GM19463 (cell line): ENCODE measurements at regions not wholly inside any gene's neighbourhood (a gene's known extent, or its start where the extent isn't known, plus 50 kb on each side); places are given as distances from the start of the nearest gene placed in this dataset.

Experiments
- ATAC-seq: cut with Tn5 transposase; IDR thresholded peaks from one replicate; pipeline ENCODE4 v1.9.1; 2021; ENCODE audit warnings: mild to moderate bottlenecking, moderate library complexity; ENCODE audit not compliant: unreplicated experiment

- ATAC-seq = no peak
Measured at GRCh38 chr16:6545329-6545728, 787.3 kb upstream of the RBFOX1 start.

GRCh38 chr16:6541267-6541666 is 791.4 kb upstream of the RBFOX1 start:
- no peak for ATAC-seq

- no peak for ATAC-seq
Measured at GRCh38 chr16:6536411-6536810, 796.2 kb upstream of the RBFOX1 start.

GRCh38 chr16:6531067-6531466 is 801.6 kb upstream of the RBFOX1 start:
- ATAC-seq = no peak

- ATAC-seq = no peak
Measured at GRCh38 chr16:6528217-6528616, 804.4 kb upstream of the RBFOX1 start.

- ATAC-seq = no peak
Measured at GRCh38 chr16:6527646-6528045, 805.0 kb upstream of the RBFOX1 start.

- ATAC-seq = no peak
Measured at GRCh38 chr16:6524501-6524900, 808.1 kb upstream of the RBFOX1 start.

- ATAC-seq = no peak
Measured at GRCh38 chr16:6517020-6517720, 815.5 kb upstream of the RBFOX1 start.

GRCh38 chr16:6512512-6512911 is 820.1 kb upstream of the RBFOX1 start:
- no peak for ATAC-seq

- no peak for ATAC-seq
Measured at GRCh38 chr16:6510261-6510660, 822.4 kb upstream of the RBFOX1 start.

GRCh38 chr16:6499413-6499812 is 833.2 kb upstream of the RBFOX1 start:
- ATAC-seq = no peak

GRCh38 chr16:6498858-6499257 is 833.8 kb upstream of the RBFOX1 start:
- ATAC-seq = no peak

- ATAC-seq = no peak
Measured at GRCh38 chr16:6496996-6497395, 835.6 kb upstream of the RBFOX1 start.

GRCh38 chr16:6495486-6496210 is 837.0 kb upstream of the RBFOX1 start:
- no peak for ATAC-seq

- no peak for ATAC-seq
Measured at GRCh38 chr16:6494716-6495115, 837.9 kb upstream of the RBFOX1 start.

- ATAC-seq = no peak
Measured at GRCh38 chr16:6493555-6493954, 839.1 kb upstream of the RBFOX1 start.

GRCh38 chr16:6492742-6493141 is 839.9 kb upstream of the RBFOX1 start:
- no peak for ATAC-seq

GRCh38 chr16:6484935-6485334 is 847.7 kb upstream of the RBFOX1 start:
- ATAC-seq = no peak

- no peak for ATAC-seq
Measured at GRCh38 chr16:6484081-6484480, 848.6 kb upstream of the RBFOX1 start.

GRCh38 chr16:6483469-6484033 is 849.1 kb upstream of the RBFOX1 start:
- ATAC-seq = no peak

GRCh38 chr16:6482696-6483468 is 849.8 kb upstream of the RBFOX1 start:
- ATAC-seq = no peak
